ENCODE measurements at regions not wholly inside any gene's neighbourhood (a gene's known extent, or its start where the extent isn't known, plus 50 kb on each side); places are given as distances from the start of the nearest gene placed in this dataset.
A peak's percentile ranks its signal among the peaks of the same experiment; 100 is the strongest.

DNA sequence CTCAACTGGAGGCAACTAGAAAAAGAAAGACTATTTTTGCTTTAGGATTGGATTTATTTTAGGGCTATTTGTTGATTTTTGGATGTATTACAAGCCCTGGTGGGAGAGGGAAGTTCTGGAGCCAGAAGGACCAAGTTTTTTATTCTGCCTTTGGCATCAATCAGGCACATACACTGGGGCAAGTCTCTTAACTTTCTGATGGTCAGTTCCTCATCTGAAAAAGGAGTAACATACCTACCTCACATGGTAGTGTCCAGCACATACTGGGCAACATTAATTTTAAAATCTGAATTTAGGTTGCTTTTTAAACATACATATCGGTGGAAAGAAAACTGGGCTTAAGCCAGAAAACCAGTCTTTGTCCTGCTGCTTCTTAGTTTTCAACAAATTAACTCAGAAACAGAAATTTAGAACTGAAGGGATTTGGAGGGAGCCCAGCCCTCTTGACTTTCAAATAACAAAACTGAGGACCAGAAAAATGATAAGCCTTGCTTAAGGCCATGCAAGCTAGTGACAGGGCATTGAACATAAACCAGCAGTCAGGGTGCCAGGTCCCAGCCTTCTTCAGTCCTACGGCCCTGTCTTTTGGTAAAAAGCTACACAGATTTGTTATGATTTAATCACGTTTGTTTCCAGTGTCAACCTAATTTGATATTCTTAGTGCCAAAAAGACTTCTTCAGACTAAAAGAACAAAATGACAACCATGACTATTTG lies 90.2 kb upstream of the SLC38A2 start:
- no peak for DNase-seq

DNA sequence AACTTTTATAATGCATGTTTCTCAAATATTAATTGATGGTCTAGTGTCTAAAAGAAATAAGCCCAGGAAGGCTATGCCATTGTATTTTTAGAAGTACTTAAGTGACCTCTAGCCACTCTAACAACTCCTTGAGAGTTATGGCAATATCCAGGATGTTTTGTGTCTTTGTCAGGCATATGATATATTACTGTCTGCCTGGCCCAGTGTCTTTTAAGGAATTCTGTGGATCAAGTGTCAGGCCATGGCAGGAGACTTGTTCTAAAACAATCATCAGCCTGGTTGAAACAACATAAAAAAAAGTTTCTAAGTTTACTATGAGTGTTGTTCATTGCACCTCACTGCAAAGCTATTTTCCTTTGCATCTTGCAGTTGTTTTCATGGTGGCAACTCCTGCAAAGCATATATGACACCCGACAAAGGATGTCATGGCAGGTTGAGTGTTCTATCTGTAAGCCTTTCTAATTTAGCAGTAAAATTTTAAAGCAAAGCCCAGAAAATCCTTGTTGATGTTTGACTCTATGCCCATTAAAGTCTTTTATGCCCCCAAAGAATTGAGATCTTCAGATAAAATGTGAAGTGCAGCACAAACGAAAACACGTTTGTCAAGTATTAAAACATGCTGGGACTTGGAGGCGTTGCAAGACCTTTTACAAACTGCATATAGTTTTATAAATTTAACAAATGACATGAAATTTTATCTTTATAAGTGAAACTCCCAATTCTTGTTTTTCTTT lies 89.5 kb upstream of the SLC38A2 start:
- no peak for DNase-seq

DNA sequence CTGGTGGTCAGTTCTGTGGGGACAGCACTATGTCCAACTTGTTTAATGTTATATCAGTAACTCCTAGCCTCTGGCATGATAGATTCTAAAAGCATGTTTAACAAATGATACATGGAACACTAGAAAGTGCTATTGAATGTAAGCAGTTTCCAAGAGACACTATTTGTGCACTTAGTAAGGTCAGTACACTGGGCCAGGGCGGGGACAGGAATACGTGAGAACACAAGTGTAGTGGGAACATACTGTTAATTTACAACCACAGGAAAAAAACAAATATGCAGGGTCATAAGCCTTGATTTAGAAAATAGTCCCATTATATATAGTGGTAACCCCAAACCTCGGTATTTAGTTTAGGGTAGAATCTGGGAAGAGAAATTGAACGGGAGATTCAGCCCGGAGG lies 88.9 kb upstream of the SLC38A2 start:
- DNase-seq, result no peak

DNA sequence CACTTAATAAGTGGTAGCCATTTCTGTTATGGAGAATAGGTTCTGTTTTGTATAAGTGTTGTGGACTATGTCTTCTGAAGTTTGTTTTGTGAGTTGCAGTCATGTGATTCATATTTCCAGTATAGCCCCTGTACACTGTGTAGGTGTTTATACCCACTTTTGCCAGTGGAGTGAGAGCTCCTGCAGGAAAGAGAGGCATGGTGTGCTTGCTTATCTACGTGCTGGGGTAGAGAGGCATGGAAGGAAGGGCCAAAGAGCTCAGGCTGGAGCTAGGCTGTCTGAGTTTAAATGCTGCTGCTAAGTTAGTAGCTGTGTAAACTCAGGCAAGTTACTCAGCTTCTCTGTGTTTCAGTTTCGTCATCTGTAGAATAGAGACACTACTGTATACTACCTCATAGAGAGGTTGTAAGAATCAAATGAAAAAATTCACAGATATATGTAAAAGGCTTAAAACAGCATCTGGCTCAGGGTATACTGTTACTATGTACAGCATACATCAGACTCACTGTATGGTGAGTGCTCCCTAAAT lies 88.2 kb upstream of the SLC38A2 start:
- DNase-seq, result no peak

DNA sequence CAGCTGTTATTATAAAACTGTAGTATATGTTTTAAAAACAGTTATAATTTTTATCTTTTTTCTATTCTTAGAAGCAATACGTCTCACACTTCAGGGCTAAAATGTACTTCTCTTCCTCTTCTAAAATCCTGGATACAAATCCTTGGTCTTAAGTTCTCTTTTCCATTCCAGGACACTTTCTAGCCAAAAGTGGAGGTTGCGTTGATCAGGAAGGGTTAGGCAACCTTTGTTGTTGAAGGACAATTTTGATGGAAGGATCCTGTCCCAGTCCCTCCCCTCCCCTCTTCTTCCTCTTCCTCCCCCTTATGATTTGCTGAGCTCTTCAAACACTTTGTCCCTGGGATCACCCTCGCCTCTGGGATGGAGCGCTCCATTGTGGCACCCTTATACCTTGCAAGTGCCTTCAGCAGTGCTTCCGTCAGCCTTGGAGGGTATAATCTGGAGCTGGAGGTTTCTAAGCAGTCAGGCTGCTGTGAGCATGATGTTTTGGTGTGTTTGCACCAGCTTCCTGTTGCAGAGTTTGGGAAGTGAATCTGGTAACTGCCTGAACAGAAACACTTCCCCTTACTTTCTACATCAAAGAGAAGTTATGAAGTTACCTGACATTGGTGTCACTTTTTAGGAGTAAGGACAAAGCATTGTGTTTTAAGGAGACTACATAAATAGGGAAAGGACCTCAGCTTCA lies 87.4 kb upstream of the SLC38A2 start:
- peak; percentile 77 for DNase-seq

DNA sequence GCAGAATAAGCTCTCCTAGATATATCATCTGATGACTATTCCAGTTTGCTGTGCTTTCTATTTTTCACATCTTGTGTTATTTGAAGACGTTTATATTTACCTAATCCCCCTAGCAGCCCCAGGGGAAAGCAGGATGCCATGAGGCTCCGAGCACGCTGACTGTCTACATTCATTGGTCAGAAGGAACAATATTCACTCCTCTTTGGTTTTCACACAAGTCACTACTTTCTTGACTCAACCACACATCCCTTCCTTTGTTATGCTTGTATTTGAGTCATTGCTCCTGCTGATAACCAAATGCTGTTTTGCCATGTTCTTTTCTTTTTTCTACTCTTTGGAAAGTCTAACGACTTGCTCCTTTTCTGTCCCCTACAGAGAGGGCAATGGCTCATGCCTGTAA lies 86.5 kb upstream of the SLC38A2 start:
- DNase-seq, result no peak

DNA sequence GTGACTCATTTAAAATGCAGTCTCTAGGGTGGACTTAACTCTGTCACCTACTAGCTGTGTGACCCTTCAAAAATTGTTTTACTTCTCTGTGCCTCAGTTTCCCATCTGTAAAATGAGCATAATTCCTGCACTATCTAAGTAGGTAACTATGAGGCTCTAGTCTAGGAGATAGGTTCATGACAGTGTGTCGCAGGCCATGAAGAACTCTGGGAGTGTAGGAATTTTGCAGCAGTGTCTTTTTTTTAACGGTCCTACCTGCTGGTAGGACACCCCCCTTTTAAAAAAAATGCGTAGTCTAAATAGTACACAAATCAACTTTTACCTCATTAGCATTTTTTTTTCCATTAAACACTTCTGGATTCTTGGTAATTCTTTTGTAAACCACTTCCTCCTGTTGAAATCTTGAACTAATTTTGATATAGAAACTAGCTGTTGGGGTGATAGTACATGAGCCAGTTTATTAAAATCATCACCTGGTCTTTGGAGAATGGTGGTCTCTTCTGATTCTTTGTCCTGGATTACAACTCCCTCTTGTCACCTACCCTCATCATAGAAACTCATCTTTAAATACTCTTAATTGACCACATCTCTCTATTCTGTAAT lies 86.0 kb upstream of the SLC38A2 start:
- peak in 1 of 2 donors; percentile 54 for DNase-seq

DNA sequence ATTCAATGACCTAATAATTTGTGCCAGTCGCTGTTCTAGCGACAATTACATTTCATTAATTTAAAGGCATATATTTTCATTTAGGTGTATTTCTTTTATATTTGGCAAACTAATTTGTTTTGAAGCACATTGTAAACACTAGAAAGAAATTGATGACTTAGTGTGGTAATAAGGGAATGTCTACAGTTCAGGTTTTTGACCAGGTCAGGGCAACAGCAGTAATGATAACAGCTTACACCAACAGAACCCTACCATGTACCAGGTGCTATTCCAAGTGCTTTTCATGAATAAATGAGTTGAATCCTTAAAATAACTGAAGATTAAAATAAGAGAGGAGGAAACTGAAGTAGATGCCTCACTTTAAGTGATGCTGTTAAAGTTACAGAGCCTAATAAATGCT lies 85.4 kb upstream of the SLC38A2 start:
- no peak for DNase-seq

DNA sequence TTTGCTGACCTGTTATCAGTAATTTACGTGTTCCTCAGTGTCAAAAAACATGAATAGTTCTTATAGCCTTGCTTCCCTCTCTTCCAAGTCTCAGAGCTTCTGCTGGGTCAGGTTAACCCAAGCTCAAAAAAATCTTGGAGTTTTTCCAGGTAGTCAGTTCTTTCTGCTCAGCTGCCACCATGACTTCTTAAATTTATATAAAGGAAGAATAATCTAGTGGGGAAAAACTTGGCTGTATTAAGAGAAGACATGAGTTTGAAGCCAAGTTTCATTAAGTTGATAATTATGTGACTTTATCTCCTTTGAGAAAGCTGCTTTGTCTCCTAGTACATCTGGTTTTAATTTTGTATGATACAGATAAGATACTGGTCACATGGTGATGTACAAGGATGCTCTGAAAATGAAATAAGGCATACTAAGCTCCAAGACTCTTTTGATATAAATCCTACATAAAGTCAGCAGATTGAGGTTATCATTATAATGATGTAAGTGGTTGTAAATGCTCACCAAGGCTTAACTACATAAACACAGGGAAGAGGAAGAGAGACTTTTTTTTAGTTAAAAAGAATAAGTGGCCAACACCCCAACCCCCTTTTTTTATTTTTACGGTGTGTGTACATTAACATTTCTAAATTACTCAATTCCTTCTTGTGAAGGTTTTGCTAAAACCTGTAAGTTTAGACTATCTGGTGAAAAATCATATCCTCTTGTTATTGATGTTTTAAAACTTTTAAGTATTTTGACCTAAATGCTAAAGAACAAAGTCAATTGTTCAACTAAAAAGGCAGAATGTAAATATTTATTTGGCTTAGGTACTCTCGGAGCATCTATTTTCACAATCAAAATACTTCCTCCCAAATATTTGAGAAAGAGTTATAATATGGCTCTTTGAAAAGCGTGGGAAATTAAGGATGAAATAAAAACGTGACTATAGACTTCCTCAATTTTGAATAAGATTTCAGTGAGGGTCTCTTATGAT lies 84.1 kb upstream of the SLC38A2 start:
- no peak for DNase-seq

DNA sequence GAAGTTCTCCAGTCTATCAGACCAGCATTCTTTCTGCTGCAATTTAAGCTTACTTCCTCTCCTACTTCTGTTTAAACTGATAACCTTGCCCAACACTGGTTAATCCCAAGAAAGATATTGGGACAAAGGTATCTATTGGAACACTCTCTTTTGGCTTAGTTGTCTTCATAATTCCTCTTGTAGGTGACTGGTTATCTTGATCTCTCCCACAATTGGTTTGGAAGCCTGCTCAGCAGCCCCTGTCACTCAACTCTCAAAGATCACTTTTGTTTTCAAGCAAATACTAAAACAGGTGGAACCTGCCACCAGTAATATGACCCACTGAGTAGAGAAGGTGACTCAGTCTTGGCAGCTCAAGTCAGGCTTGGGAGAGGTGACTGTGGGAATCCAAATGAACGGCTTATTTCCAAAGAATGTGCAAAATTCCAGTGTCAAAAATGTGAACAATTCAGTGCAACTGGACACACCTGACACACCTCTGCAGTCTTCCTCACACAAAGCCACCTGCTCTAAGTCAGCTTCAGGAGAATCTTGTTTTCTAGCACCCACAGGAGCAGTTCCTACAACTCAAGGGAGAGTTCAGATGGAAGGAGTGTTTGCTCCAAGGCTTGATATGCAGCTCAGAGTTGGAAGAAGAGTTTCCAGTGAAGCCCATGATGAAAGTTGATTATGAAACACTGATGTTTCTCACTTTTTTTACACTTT lies 83.2 kb upstream of the SLC38A2 start:
- no peak for DNase-seq

DNA sequence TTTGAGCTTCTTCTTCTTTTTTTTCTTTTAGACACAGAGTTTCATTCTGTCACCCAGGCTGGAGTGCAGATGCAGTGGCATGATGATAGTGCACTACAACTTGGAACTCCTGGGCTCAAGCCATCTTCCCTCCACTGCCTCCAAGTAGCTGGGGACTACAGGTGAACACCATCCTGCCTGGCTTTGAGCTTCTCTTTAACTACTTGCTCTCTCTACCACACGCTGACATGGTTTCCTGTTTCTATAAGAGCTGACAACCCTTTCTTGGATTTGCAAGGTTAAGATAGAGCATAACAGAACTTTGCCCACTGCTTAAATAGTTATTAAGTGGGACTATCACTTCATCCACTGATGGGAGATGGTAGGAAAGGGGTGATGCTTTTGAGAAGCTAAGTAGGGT lies 82.4 kb upstream of the SLC38A2 start:
- DNase-seq, result no peak

DNA sequence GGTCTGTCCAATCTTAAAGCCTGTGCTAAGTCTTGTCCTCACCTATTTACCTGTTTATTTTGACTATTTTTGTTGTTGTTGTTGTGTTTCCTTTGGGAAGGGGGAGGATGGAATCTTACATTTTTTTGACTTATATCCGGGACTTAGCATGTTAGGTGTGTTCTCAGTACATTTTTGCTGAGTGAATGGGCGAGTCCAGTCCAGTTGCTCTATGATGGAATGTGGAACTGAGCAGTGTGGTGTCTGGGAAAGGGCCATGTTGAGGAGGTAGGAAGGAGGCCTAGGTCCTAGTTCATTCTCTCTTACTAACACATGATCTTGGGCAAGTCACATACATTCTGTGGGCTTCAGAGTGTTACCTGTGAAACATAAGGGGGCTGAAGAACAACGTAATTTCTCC lies 80.9 kb upstream of the SLC38A2 start:
- DNase-seq, result no peak

DNA sequence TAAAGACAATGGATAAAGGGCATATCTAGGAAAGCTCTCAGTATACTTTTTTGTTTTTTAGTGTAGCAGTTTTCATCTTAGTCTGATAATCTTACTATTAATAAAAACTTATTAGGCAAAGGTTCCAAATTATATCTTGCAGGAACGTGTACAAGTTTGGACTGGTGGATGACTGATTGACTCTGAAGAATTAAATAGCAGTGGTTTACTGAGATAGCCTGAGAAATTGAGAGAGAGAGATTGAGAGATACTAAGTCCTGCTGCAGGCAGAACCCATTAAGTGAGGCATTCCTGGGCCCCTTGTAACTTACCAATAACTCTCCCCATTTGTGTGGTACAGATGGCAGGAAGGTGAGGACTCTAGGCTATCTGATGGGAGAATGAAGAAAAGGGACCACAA lies 80.2 kb upstream of the SLC38A2 start:
- DNase-seq, result no peak

DNA sequence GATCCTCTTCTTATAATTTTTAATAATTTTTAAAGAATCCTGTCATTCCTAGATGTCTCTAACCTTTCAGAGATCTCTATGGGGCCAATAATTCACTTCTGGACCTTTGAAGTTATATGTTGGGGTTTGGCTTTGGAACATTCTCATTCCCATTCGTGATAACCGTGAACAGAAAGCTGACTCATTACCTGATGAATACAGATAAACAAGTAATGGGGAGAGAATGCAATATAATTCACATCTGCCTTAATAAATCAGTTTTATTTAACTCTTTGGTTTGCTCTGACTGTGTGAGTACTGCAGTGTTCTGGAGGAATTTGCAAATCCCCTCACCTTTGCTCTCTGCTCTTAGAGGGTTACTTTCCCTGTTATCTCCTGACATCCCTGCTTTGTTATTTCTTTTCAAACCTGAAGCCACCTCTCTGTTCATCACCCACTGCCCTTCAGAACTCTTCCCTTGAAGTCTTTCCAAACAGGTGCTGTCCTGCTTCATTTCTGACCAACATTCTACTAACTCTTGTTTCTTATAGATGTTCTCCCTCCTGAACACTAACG lies 79.6 kb upstream of the SLC38A2 start:
- DNase-seq, result no peak

DNA sequence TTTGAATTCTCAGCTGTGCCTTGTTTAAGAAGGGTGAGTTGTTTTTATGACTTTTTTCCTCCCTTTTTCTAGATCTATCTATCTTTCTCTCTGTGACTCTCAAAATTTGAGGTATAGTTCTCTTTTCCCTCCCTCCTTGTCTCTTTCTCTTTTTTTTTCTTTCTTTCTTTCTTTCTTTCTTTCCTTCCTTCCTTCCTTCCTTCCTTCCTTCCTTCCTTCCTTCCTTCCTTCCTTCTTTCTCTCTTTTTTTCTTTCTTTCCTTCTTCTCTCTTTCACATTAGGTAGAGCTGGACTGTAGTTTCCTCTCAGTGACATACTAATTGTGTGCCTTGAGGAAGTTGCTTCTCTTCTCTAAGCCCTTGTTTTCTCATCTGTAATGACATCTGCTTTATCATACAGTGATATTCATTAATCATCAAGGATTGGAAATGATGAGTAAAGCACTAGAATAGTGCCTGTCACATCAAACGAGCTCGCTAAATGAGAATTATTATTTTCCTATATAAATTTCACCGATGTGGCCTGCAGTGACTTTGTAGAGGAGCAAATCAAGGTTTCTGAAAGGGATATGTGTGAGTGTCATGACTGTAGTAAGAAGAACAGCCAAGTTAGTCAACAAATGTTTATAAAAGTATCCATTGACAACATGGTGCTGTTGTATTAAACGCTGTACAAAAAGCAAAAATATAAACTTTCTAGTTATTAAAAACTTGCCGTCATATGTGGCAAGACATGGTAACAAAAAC lies 78.9 kb upstream of the SLC38A2 start:
- DNase-seq, result no peak

DNA sequence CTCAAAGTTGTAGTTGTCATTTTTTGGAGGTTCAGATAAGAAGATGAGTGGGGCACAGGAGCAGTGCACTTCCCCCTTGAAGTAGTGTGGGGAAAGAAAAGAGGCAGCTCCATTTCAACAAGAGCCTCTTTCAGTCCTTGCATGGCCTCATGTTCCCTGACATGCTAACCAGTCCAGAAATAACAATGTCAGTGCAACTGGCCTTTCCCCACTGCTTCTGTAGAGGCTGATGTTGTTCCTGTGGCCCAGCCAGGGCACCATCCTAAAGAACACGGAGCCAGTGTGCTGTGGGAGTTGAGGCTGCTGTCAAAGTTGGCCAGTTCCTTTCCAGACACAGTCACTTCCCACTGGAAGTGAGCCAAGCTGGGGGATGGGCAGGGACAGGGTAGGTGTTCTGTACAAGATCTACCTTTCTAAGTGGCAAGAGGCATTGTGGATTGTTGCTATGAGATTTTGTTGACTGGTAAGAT lies 77.7 kb upstream of the SLC38A2 start:
- peak; percentile 31 to 57 for DNase-seq

DNA sequence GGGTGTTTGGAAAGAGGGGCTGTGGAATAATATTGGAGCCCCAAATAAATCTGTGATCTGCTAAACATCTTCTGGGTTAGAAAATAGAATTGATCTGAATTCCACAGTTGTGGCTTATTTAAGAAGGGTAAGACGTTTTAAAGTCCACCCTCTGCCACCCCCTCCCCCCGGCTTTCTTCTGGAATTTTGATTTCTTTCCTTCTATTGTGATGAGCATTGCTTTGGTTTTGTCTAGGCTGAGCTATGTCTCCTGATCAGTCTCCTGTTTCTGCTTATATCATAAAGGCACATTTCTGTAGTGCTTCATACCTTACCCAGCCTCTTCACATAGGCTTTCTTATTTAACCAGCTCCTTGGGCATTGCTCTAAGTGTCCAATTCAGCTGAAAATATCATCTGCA lies 77.3 kb upstream of the SLC38A2 start:
- DNase-seq, result no peak

DNA sequence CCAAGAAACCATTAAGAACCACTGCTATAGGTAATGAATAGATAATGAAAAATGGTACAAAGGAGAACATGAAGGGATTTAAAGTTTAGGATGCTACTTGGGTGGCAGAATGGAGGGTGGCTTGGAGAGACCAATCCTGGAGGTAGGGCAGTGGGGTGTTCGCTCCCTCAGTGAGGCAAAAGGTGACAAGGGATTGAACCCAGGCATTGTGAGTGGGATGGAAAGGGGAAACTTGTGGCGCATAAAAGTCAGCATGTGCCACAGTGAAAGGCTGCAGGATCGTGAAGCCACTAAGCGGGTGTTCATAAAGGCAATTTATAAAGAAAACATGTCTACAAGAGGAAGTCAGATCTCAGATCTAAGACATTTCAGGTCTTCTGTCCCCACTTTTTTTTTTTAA lies 76.7 kb upstream of the SLC38A2 start:
- no peak for DNase-seq

DNA sequence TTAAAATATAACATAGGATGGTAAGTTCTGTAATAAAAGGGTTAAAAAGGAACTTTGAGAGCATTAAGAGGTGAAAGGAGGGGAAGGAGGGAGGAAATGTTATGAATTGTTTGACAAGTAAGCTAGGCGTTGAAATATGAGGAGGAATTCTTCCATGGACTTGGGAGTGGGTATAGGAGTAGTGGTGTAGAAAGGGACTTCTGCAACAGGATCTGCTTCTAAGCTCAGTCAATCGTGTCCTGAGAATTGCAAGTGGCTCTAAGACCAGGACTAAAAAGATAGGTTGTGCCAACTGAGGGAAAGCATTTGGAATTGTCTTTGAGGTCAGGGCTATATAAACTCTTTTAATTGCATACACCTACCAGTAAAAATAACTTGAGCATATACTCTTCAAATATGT lies 74.1 kb upstream of the SLC38A2 start:
- no peak for DNase-seq
